Esophagus squamous epithelium (tissue), 5 donors: ENCODE measurements at regions not wholly inside any gene's neighbourhood (a gene's known extent, or its start where the extent isn't known, plus 50 kb on each side); places are given as distances from the start of the nearest gene placed in this dataset.

Experiments used
- DNase-seq: peaks from one replicate; lab custom pipeline; 2025; lab: John Stamatoyannopoulos, UW
- H3K27ac ChIP-seq, 4 donors: fragments of 200-600 bp; sonication (generic); one replicate each; pipeline ENCODE4 v1.5.1; 2016 to 2019; ENCODE audit warnings: mild to moderate bottlenecking in 1 of 4
- H3K27me3 ChIP-seq, 4 donors: fragments of 200-600 bp; sonication (generic); 1 replicate in 3 of 4; 2 replicates in 1 of 4; pipeline versions ENCODE4 v1.5.1 to v1.6.0; 2017 to 2021; ENCODE audit warnings: antibody characterized with exemption in 1 of 4
- H3K36me3 ChIP-seq, 3 donors: fragments of 200-600 bp; sonication (generic); one replicate each; pipeline ENCODE4 v1.5.1; 2016 to 2019
- H3K4me1 ChIP-seq, 3 donors: fragments of 200-600 bp; sonication (generic); one replicate each; pipeline ENCODE4 v1.5.1; 2017 to 2019
- H3K4me3 ChIP-seq, 4 donors: fragments of 200-600 bp; sonication (generic); 1 replicate in 3 of 4; 2 replicates in 1 of 4; pipeline ENCODE4 v1.5.1; 2016 to 2019; ENCODE audit warnings: mild to moderate bottlenecking in 2 of 4, moderate library complexity in 1 of 4
- H3K9me3 ChIP-seq, 3 donors: fragments of 200-600 bp; sonication (generic); one replicate each; pipeline ENCODE4 v1.5.1; 2016 to 2019
- POLR2A ChIP-seq, 4 donors: fragments of 450-650 bp; IDR thresholded peaks; one replicate each; pipeline ENCODE4 v1.6.1; 2017; ENCODE audit warnings: antibody characterized with exemption in 4 of 4, mild to moderate bottlenecking in 4 of 4, moderate library complexity in 3 of 4
- WGBS, 2 donors: methylation state at CpG; one replicate each; pipeline ENCODE4 v1.1.5; 2018; 5-methylcytosine and 5-hydroxymethylcytosine counted together
- intact Hi-C: fragments of 100-400 bp; cut with DNase I; formaldehyde crosslinking; loops from one replicate; pipeline ENCODE4 v1.15.0; 2022
- TF ChIP-seq, protein P1 (sequence below), 6 experiments: fragments of 450-650 bp in 4 of 6; fragments of 200-600 bp in 2 of 6; sonication (generic) in 2 of 6; IDR thresholded peaks; one replicate each; pipeline ENCODE4 v1.5.1; 2016 to 2019; ENCODE audit warnings: antibody characterized with exemption in 6 of 6, mild to moderate bottlenecking in 4 of 6, moderate library complexity in 4 of 6
- donor health status: DM: yes; HTN: yes; CAD: no.

DNA sequence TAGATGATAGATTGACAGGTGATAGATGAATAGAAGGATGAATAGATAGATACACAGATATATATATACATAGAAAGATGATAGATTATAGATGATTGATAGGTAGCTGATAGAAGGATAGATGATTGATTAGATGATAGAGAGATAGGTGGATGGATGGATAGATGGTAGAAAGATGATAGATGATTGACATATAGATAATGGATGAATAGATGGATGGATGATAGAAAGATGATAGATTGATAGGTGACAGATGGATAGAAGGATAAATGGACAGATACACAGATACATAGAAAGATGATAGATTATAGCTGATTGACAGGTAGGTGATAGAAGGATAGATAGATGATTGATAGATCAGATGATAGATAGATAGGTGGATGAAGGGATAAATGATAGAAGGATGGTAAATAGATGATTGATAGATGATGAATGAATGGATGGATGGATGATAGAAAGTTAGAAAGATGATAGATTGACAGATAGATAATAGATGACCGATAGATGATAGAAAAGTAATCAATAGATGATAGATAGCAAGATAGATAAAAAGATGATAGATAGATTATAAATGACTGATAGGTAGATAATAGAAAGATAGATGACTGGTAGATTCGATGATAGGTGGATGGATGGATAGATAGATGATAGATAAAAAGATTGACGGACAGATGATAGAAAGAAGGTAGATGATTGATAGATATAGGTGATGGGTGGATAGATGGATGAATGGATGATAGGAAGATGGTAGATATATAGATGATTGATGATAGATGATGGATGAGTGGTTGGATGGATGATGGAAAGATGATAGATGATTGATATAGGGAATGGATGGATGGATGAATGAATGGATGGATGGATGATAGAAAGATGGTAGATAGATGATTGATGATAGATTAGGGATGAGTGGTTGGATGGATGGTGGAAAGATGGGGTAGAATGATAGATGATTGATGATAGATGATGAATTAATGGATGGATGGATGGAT lies 80.4 kb downstream of the MICALL2 start:
- TF ChIP-seq, protein P1, sequence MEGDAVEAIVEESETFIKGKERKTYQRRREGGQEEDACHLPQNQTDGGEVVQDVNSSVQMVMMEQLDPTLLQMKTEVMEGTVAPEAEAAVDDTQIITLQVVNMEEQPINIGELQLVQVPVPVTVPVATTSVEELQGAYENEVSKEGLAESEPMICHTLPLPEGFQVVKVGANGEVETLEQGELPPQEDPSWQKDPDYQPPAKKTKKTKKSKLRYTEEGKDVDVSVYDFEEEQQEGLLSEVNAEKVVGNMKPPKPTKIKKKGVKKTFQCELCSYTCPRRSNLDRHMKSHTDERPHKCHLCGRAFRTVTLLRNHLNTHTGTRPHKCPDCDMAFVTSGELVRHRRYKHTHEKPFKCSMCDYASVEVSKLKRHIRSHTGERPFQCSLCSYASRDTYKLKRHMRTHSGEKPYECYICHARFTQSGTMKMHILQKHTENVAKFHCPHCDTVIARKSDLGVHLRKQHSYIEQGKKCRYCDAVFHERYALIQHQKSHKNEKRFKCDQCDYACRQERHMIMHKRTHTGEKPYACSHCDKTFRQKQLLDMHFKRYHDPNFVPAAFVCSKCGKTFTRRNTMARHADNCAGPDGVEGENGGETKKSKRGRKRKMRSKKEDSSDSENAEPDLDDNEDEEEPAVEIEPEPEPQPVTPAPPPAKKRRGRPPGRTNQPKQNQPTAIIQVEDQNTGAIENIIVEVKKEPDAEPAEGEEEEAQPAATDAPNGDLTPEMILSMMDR (IDR thresholded peaks at IDR 0.05): no peak
- Histone ChIP-seq H3K9me3 (no peaks in the 10 kb centered on the region), H3K27me3 (peaks cover 0 to 93% (median 0%) of the 10 kb centered on the region in 4 donors), H3K4me1 (no peaks in the 10 kb centered on the region), H3K4me3 (no peak overlapping the region), H3K27ac (no peak overlapping the region), H3K36me3 (no peaks in the 10 kb centered on the region)
- intact Hi-C loops: no loop called here
- no peak for DNase-seq
- 84 to 87% methylated on average over 3 of the region's 3 CpGs for WGBS, 2 donors

DNA sequence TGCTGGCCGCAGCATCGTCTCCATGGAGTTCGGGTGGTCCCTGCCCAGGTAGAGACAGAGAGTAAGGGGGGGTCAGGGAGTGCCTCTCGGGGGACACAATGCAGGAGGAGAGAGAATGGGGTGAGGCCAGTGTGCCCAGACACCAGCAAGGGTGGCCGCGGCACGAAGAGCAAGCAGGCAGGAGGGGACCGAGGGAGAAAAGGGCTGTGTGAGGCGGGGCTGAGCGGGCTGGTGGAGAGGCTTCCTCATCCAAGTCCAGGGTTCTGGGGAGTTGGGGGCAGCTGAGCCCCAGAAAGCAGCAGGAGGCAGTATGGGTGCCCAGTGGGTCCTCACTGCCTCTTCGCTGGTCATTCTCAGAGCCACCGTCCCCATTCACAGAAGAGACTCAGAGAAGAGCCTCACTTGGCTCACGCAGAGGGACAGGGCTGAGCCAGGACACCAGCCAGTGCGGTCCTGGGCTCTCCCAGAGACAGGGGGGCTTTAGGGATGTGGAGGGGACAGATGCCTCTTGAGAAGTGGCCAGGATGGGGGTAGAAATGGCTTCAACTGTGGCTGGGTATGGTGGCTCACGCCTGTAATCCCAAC lies 78.9 kb downstream of the MICALL2 start:
- Histone ChIP-seq H3K27me3 (peaks cover 0 to 96% (median 0%) of the 10 kb centered on the region in 4 donors), H3K4me3 (no peak overlapping the region), H3K9me3 (no peaks in the 10 kb centered on the region), H3K36me3 (no peaks in the 10 kb centered on the region), H3K27ac (no peak overlapping the region), H3K4me1 (no peaks in the 10 kb centered on the region)
- no peak for DNase-seq
- intact Hi-C loops: no loop called here
- TF ChIP-seq, protein P1 (IDR thresholded peaks at IDR 0.05): no peak
- TF ChIP-seq POLR2A (IDR thresholded peaks at IDR 0.05): no peak
- whole genome bisulfite sequencing, 2 donors: 77 to 78% methylated on average over 12 to 13 of the region's 15 CpGs

- Histone ChIP-seq H3K27me3 (peaks cover 0 to 96% (median under 1%) of the 10 kb centered on the region in 4 donors), H3K27ac (no peak overlapping the region), H3K4me3 (no peak overlapping the region), H3K9me3 (no peaks in the 10 kb centered on the region), H3K4me1 (no peaks in the 10 kb centered on the region), H3K36me3 (no peaks in the 10 kb centered on the region)
- no peak for DNase-seq
- WGBS, 2 donors: 66 to 78% methylated on average over 14 to 16 of the region's 18 CpGs
- TF ChIP-seq, protein P1 (IDR thresholded peaks at IDR 0.05): no peak
- no peak for TF ChIP-seq POLR2A (IDR thresholded peaks at IDR 0.05)
- intact Hi-C loops: no loop called here
Observed at GRCh38 chr7:1380821-1381580, 78.3 kb downstream of the MICALL2 start.

DNA sequence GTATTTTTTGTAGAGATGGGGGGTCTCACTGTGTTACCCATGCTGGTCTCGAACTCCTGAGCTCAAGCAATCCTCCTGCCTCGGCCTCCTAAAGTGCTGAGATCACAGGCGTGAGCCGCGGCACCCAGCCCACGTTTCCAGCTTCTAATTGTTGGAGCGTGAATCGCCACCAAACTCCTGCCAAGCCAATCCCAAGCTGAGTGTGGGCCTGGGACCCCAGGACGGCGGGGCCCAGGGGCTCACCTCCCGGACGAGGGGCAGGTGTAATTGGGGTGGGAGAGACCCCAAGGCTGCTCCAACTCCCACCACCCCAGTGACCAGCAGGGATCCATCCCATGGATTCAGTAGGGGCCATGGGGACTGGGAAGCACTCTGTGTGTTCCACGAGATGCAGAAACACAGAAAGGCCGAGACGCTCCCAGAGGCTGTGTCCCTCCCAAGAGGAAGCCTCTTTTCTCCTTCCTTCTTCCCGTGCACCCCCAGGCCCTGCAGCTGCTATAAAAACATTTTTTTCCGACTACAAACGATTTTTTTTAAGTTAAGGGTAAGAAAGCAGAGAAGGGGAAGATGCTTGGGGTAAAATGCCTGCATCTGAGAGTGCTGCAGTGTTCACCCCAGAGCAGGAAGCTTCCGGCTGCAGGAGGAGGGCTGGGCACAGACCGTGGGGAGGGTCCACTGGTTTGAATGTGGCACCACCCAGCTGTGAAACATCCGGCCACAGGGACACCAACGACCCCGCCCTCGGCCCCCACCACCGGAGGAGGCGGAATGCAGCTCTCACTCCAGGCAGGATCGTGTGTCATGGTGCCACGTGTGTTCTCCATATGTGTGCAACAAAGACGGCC lies 76.5 kb downstream of the MICALL2 start:
- Histone ChIP-seq H3K4me1 (no peaks in the 10 kb centered on the region), H3K27me3 (peaks cover 0 to 96% (median 2%) of the 10 kb centered on the region in 4 donors), H3K36me3 (no peaks in the 10 kb centered on the region), H3K27ac (no peak overlapping the region), H3K9me3 (no peaks in the 10 kb centered on the region), H3K4me3 (no peak overlapping the region)
- DNase-seq: no peak
- intact Hi-C loops: no loop called here
- 44 to 53% methylated on average over 13 to 18 of the region's 29 CpGs for WGBS, 2 donors
- no peak for TF ChIP-seq POLR2A (IDR thresholded peaks at IDR 0.05)
- TF ChIP-seq, protein P1 (IDR thresholded peaks at IDR 0.05): no peak
